Gastroesophageal sphincter (tissue), 4 donors: ENCODE measurements at regions not wholly inside any gene's neighbourhood (a gene's known extent, or its start where the extent isn't known, plus 50 kb on each side); places are given as distances from the start of the nearest gene placed in this dataset.
"Not testable (repeated sequence)": the region's sequence is repeated elsewhere in the genome, so short reads cannot be mapped to it uniquely, and the experiment has no call there.

Experiments used
- ATAC-seq: fragments of 150-250 bp; one replicate; pipeline ENCODE4 v1.9.1; 2016; ENCODE audit warnings: mild to moderate bottlenecking, moderate library complexity
- H3K27ac ChIP-seq, 4 donors: fragments of 200-600 bp; sonication (generic) in 3 of 4; 1 replicate in 3 of 4; 2 replicates in 1 of 4; pipeline ENCODE4 v1.5.1; 2016 to 2019
- H3K27me3 ChIP-seq: fragments of 200-600 bp; sonication (generic); one replicate; pipeline ENCODE4 v1.5.1; 2019
- H3K36me3 ChIP-seq, 2 donors: fragments of 200-600 bp; sonication (generic); one replicate each; pipeline ENCODE4 v1.5.1; 2019; ENCODE audit warnings: control low read depth in 1 of 2
- H3K4me1 ChIP-seq, 3 donors: fragments of 200-600 bp; sonication (generic); 1 replicate in 2 of 3; 2 replicates in 1 of 3; pipeline ENCODE4 v1.5.1; 2016 to 2019; ENCODE audit warnings: control low read depth in 2 of 3
- H3K4me3 ChIP-seq, 2 donors: fragments of 200-600 bp; sonication (generic); one replicate each; pipeline ENCODE4 v1.5.1; 2019; ENCODE audit warnings: mild to moderate bottlenecking in 1 of 2, moderate library complexity in 1 of 2
- H3K9me3 ChIP-seq, 3 donors: fragments of 200-600 bp; sonication (generic); one replicate each; pipeline ENCODE4 v1.5.1; 2017 to 2019; ENCODE audit warnings: control low read depth in 2 of 3
- CTCF ChIP-seq, 4 experiments: fragments of 200-600 bp in 2 of 4; fragments of 450-650 bp in 2 of 4; sonication (generic) in 1 of 4; IDR thresholded peaks; one replicate each; pipeline ENCODE4 v1.5.1; 2017 to 2019; ENCODE audit warnings: antibody characterized with exemption in 4 of 4, mild to moderate bottlenecking in 2 of 4, moderate library complexity in 2 of 4
- EP300 ChIP-seq: sonication (generic); formaldehyde crosslinking; IDR thresholded peaks from one replicate; pipeline ENCODE4 v1.6.1; 2017; ENCODE audit warnings: antibody characterized with exemption, mild to moderate bottlenecking
- POLR2A ChIP-seq, 2 donors: fragments of 450-650 bp; IDR thresholded peaks; one replicate each; pipeline ENCODE4 v1.6.1; 2017; ENCODE audit warnings: antibody characterized with exemption in 2 of 2, mild to moderate bottlenecking in 2 of 2, moderate library complexity in 1 of 2
- POLR2AphosphoS5 ChIP-seq: sonication (generic); formaldehyde crosslinking; IDR thresholded peaks from one replicate; pipeline ENCODE4 v1.6.1; 2017; ENCODE audit warnings: antibody characterized with exemption
- WGBS, 2 donors: methylation state at CpG; one replicate each; pipeline ENCODE4 v1.1.5; 2018; ENCODE audit warnings: low coverage in 1 of 2; 5-methylcytosine and 5-hydroxymethylcytosine counted together

- Histone ChIP-seq H3K36me3 (no peaks in the 10 kb centered on the region), H3K9me3 (peaks cover 0 to 7% (median 0%) of the 10 kb centered on the region in 3 donors), H3K4me3 (no peak overlapping the region), H3K27me3 (no peaks in the 10 kb centered on the region), H3K4me1 (no peaks in the 10 kb centered on the region), H3K27ac (no peak overlapping the region)
- no peak for TF ChIP-seq POLR2A (IDR thresholded peaks at IDR 0.05)
- TF ChIP-seq CTCF (IDR thresholded peaks at IDR 0.05) = no peak
- TF ChIP-seq EP300 = no peak
- TF ChIP-seq POLR2AphosphoS5 = no peak
- ATAC-seq = no peak
- 78 to 100% methylated on average over 1 to 4 of the region's 4 CpGs for WGBS, 2 donors
These were observed 118.1 kb upstream of the GCFC2 start for GRCh38 chr2:75828826-75829225.

GRCh38 chr2:75823515-75823914, 112.8 kb upstream of the GCFC2 start:
- 90% methylated on average over 1 of the region's 1 CpG; no CpG with 5 or more reads in 1 of the 2 donors for WGBS, 2 donors
- not testable (repeated sequence) for H3K36me3 ChIP-seq

GRCh38 chr2:75822336-75822735, 111.6 kb upstream of the GCFC2 start:
- ATAC-seq = no peak
- Histone ChIP-seq H3K9me3 (peaks cover 0 to 17% (median 0%) of the 10 kb centered on the region in 3 donors), H3K27me3 (no peaks in the 10 kb centered on the region), H3K27ac (no peak overlapping the region), H3K36me3 (no peaks in the 10 kb centered on the region), H3K4me3 (no peak overlapping the region), H3K4me1 (no peaks in the 10 kb centered on the region)
- no peak for TF ChIP-seq EP300
- TF ChIP-seq CTCF (IDR thresholded peaks at IDR 0.05) = no peak
- TF ChIP-seq POLR2AphosphoS5 = no peak
- TF ChIP-seq POLR2A (IDR thresholded peaks at IDR 0.05) = no peak
- no CpG with 5 or more reads among the region's 2 CpGs for WGBS, 2 donors

More at GRCh38 chr2:75823515-75823914, 112.8 kb upstream of the GCFC2 start:
- H3K27me3 ChIP-seq, H3K4me3 ChIP-seq, ATAC-seq, H3K4me1 ChIP-seq, H3K27ac ChIP-seq: not testable (repeated sequence)
- H3K9me3 ChIP-seq = peaks cover 0 to 17% (median 0%) of the 10 kb centered on the region in 3 donors

GRCh38 chr2:75820693-75821092, 110.0 kb upstream of the GCFC2 start:
- no peaks in the 10 kb centered on the region for H3K4me1 ChIP-seq
- no peak overlapping the region for H3K27ac ChIP-seq
- TF ChIP-seq POLR2AphosphoS5 (no peak), EP300 (no peak), POLR2A (IDR thresholded peaks at IDR 0.05) (no peak), CTCF (IDR thresholded peaks at IDR 0.05) (no peak)
- WGBS, 2 donors = 67 to 77% methylated on average over 3 of the region's 3 CpGs
- peaks cover 0 to 17% (median 0%) of the 10 kb centered on the region in 3 donors for H3K9me3 ChIP-seq
- H3K27me3 ChIP-seq = no peaks in the 10 kb centered on the region
- H3K4me3 ChIP-seq = no peak overlapping the region
- no peaks in the 10 kb centered on the region for H3K36me3 ChIP-seq
- no peak for ATAC-seq

- Histone ChIP-seq H3K27me3 (no peaks in the 10 kb centered on the region), H3K36me3 (no peaks in the 10 kb centered on the region), H3K4me1 (no peaks in the 10 kb centered on the region), H3K27ac (no peak overlapping the region), H3K4me3 (no peak overlapping the region), H3K9me3 (no peaks in the 10 kb centered on the region)
- WGBS, 2 donors = 76 to 90% methylated on average over 6 of the region's 6 CpGs
- no peak for TF ChIP-seq EP300
- TF ChIP-seq POLR2AphosphoS5 = no peak
- no peak for TF ChIP-seq POLR2A (IDR thresholded peaks at IDR 0.05)
- no peak for TF ChIP-seq CTCF (IDR thresholded peaks at IDR 0.05)
- ATAC-seq = no peak
These were observed 100.1 kb upstream of the GCFC2 start for GRCh38 chr2:75810611-75811330.
